Stimulated activated CD4-positive, alpha-beta T cell treated with anti-CD3 and anti-CD28 coated beads, TNF-alpha, amount 100 ng/mL, for 24 hours (primary cell): ENCODE measurements at regions not wholly inside any gene's neighbourhood (a gene's known extent, or its start where the extent isn't known, plus 50 kb on each side); places are given as distances from the start of the nearest gene placed in this dataset.

Source experiments
- DNase-seq, 3 experiments: peaks; one replicate each; pipeline ENCODE4 v3.0.0-alpha.2; 2020; ENCODE audit warnings: low read depth in 3 of 3

DNA sequence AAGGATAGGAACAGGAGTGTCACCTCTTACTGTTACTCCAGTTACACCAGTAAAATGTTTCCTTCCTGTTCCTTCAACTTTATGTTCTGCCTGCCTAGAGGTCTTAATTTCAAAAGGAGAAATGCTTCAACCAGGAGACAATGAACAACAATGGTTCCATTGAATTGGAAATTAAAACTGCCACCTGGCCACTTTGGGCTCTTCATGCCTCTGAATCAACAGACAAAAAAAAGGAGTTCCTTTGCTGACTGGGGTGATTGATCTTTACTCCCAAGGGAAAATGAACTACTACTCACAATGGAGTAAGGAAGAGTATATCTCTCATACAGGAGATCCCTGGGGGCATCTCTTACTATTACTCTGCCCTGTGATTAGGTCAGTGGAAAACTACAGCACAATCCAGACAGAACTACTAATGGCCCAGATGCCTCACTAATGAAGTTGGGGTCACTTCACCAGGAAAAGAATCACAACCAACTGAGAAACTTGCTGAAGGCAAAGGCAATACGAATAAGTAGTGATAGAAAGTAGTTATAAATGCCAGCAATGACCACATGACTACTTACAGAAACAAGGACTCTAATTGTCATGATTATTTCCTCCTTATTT, 76.6 kb upstream of the PRDX6 start:
- no peak for DNase-seq

DNA sequence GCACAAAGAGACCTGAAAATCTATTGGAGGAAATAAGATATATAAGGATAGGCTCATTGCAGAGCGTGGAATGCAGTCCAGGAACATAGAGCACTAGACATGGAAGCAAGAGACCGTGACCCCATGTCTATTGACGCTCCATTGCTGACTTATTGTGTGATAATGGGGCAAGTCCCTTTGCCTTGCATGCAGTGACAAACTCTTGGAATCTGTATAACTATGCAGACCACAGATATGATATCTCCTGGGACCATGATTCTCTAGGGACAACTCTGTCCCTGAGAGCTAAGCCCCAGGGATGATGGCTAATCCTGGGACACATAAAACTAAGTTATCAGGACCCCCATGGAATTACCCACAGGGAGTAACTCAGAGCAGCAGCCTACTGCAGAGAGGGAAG, 73.1 kb upstream of the PRDX6 start:
- DNase-seq = no peak

DNA sequence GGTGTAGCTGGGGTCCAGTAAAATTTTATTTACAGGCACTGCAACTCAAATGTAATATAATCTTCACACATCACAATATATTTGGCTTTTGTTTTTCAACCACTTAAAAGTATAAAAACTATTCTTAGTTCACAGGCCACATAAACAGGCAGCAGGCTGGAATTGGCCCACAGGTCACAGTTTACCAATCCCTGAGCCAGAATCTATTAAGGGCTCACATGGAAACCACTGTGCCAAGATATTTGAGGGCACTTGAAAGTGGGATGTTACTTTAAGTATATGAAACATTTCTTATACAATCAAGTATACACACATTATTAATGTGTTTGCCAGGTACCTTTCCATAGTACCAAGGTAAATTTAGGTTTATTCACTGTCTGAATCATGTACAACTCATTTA, 71.9 kb upstream of the PRDX6 start:
- DNase-seq = no peak

DNA sequence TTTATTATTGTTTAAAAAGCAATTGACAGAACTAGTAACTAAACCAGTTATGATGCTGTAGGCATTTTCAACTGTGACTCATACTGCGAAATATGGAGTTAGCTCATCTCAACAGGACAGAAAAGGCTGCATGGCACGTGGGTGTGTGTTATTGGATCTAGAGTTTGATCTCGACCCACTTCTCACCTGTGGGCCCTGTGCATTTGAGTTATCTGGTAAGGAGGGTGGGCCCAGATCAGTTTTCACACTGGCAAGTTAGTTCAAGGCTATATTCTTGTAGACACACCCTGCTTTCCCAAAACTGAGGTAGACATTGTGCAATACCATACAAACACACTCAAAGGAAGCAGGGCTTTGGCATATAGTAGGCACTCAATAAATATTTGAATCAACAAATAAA, 71.3 kb upstream of the PRDX6 start:
- no peak for DNase-seq

DNA sequence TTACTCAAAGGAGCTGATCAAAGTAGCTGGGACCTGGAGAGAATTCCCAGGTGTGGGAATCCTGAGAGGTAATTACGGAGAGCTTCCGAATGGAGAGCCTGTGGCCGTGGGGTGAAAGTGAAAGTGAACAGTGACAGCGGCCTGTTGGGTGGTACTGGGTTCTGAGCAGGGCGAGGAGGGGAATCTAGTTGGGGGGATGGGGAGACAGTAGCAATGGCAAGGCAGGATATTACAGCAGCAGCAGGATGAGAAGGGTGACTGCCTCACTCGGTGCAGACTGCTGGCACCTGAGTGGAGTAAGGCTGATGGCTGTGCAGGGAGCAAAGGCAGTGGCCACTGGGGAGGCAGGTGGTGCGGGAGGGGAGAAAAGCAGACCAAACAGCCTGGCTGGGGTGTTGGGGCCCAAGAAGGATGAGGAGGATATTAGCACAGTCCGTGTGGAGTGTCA, 70.3 kb upstream of the PRDX6 start:
- no peak for DNase-seq

DNA sequence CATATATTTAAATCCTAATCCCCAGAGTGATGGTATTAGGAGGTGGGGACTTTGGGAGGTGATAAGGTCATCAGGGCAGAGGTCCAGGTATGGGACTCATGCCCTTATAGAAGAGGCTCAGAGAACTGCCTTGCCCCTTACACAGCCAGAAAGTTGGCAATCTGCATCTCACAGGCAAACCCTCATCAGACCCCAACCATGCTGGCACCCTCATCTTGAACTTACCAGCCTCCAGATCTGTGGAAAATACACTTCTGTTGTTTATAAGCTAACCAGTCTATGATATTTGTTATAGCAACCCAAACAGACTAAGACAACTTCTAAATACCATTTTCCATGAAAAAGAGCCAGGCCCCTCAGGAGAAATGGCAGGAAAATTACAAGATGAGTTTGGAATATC, 69.3 kb upstream of the PRDX6 start:
- no peak for DNase-seq

DNA sequence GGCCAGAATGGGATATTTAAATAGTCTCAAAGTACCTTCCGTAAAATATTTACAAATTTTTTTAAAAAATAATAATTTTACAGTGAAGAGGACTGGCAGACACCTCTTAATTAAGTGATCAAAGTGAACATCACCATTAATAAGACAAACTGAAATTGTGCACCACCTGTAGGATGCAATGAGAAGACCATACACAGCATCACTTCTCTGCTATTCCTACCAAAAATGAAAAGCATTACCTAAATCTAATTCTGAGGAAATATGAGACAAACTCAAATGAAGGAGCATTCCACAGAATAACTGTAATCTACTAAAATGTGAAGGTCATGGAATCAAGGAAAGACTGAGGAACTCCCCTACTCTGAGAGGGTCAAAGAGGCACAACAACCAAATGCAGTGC, 68.2 kb upstream of the PRDX6 start:
- no peak for DNase-seq

DNA sequence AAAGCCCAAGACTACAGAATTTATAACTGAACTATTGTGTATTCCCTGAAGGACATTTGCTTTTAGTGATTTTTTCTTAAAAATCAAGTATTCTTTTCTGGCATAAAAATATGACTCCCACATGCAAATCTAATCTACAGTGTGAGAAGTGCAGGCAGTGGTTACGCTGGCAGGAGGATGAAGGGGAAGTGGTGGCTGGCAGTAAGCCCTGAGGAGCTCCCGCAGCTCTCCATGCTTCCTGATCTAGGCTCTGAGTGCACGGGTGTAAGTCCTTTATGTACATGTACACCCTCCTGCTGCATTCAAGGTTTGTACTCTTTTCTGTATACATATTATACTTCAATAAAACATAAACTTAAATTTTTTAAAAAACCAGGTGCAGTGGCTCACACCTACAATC, 67.5 kb upstream of the PRDX6 start:
- no peak for DNase-seq

DNA sequence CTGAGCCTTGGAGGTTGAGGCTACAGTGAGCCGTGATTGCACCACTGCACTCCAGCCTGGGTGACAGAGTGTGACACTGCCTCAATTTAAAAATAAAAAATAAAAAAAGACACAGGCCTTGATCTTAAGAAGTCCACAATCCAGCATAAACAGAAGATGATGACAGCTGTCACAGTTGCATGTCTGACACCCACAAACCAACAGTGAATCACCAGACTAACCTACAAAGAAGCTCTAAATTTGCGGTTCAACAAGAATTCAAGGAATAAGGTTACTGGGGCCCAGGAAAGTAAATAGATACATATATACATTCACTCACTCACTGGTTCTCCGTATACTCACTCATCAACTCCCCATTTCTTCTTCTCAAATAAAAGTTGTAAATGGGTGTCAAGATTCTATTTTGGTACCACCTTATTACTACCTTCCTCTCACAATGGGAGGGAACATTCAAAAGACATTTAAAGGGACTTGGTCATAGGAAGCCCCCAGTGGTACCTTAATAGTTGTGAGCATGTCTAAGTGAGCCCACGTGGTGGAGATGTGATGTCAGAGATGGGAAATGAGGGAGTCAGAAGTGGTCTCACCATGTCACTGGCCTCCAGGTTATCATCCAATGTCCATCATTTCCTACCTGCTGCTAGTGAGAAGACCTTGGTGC, 66.9 kb upstream of the PRDX6 start:
- DNase-seq = no peak

DNA sequence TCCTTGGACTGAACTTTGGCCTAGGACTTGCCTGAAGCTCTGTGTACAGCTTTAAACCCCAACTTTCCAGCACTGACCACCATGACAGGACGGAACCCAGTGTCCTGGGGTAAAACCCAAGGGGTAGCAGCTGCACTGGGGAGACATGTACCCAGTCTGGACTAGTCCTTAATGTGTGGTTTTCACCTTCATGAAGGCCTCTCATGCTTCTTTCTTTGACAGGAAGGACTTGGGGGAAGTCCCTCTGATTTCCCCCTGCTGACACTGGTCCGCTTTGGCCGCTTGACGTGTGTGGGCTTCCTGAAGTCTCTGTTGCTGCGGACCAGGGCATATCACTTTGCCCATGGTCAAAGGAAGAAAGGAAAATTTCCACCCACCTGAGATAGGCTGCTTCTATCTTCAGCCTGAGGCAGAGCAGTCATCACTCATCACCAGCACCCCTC, 66.3 kb upstream of the PRDX6 start:
- no peak for DNase-seq

DNA sequence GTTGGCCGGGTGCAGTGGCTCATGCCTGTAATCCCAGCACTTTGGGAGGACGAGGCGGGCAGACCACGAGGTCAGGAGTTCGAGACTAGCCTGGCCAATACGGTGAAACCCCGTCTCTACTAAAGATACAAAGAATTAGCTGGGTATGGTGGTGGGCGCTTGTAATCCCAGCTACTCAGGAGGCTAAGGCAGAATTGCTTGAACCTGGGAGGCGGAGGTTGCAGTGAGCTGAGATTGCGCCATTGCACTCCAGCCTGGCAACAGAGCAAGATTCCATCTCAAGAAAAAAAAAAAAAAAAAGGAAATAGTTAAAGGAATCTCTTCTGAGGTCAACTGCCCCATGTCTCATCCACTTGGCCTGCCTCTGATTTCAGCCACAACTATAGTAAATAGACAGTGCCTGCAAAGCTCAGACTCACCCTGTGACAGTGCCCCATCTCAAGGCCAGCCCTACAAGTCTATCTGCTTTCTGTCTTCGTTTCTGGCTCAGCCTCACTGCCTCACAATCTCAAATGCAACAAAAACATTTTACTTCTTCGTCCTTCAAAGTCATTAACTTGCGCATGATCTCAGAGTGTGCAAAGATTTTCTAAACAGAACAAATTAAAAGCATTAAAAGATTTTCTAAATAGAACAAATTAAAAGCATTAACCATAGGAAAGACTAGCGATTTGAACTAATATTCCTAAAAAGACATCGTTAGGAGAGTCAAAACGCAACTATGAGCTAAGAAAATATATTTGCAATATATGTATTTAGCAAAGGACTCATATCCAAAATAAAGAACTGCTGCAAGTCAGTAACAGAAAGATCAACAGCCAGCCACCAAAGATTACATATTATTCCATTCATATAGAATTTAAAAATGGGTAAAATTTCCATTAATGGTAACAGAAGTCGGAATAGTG, 65.0 kb upstream of the PRDX6 start:
- DNase-seq = no peak

DNA sequence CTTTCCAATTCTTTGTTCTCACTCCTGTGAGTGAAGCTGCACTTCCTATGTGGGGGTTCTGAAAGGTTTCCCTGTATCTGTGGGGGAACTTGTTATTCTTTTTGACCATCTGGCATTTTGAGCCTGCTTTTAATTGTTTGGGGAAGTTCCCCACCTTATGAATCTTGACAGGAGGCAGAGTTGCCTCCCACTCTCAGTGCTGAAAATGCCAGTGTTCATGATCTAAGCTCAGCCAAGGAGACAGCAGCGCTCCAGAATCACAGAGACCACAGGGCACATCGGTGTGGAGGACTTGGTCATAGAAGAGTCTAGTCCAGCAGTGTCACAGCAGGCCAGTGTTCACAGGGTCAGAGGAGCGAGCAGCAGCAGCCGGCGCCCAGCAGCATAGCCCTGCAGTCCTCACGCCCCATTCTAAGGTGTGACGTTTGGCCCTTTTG, 63.8 kb upstream of the PRDX6 start:
- no peak for DNase-seq

DNA sequence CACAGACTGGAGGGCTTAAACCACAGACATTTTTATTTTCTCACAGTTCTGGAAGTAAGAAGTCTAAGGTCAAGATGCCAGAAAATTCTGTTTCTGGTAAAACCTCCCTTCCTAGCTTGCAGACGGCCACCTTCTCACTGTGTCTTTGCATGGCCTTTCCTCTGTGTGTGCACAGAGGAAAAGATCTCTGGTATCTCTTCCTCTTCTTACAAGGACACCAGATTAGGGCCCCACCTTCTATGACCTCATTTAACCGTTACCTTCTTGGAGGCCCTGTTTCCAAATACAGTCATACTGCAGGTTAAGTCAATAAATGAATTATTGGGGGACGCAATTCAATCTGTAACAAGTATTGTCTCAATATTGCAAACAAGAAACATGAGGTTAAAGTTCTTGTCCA, 63.0 kb upstream of the PRDX6 start:
- no peak for DNase-seq

DNA sequence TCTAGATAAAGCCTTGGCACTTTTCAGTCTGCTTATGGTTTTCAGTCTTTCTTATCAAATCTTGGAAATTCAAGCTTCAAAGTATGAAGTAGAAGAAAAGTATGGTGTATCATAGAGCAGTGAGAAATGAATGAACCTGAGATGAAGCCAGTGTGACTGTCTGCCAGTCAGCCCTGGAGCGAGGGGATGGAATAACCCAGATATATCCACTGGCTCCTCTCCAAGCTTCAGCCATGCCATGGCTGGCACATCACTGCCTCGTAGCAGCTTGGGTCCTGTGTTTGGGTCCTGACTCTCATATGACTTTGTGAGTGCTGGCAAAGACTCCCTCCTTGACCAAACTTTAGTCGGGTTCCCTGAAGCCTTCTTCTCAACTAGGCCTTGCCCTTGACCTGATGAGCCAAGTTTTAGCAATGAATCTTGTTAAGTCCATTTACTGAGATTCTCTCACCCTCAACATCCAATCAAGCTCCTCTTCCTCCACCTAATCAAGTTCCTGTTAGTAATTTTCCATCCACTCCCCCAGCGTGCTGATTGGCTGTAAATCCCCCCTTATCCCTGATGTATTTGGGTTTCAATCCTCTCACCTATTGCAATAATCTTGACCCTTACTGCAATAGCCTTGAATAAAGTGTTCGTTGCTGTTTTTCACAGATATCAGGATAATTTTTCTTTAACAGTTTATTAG, 62.5 kb upstream of the PRDX6 start:
- DNase-seq = no peak

DNA sequence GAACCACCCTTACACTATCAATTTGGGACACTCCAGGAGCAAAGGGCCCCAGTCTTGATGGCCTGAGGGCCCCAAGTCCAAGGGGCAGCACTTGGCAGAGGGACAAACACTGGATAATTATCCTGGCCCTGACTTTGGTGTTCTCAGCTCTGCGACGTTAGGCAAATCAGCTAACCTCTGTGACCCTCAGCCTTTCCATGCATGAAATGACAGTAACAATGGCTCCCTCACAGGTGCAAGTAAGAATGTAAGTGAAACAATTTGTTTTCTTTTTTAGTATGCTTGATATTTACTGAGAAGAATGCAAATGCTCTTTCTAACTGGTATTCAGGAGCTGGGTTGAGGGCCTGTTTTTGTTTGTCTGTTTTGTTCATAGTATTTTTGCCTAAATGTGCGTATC, 61.6 kb upstream of the PRDX6 start:
- no peak for DNase-seq

DNA sequence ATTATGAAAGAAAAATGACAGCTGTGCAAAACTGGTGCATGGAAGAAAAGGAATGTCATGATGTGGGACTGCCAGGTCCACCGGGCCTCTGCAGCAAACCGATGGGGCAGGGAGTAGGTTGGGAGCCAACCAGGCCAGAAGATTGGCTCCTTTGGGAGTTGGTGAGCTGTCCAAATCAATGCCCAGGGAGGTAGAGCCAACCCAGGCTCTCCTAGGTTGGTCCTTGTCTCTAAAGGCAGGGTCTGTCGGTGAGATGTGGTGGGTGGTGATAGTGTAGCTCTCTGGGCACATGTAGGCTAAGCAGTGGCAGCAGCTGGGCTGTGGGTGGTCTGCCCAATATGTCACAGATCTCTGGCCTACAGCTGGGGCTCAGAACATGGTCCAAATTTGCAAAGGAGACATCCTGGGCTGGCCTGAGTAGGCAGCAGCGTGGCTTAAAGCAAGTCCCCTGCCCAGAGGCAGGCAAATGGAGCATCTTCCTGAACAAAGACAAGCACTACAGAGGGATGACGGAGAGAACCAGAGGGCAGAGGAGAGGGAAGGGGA, 61.2 kb upstream of the PRDX6 start:
- DNase-seq = no peak

DNA sequence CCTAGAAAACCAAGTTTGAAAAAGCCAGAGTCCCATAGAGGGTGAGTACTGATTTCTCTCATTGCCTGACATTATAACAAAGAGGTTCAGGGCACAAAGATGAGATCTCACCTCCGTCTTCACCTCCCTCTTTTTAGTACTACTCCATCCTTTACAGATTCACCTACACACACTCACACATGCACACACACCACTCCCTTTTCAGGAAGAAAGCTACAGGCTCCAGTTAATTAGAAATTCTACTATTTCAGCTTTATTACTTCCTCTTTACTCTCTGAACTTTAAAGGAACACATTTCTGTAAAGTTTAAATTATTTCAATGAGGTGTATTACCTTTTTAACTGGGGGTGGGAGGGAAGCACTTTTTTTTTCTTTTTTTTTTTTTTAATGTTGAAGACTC, 59.6 kb upstream of the PRDX6 start:
- no peak for DNase-seq

DNA sequence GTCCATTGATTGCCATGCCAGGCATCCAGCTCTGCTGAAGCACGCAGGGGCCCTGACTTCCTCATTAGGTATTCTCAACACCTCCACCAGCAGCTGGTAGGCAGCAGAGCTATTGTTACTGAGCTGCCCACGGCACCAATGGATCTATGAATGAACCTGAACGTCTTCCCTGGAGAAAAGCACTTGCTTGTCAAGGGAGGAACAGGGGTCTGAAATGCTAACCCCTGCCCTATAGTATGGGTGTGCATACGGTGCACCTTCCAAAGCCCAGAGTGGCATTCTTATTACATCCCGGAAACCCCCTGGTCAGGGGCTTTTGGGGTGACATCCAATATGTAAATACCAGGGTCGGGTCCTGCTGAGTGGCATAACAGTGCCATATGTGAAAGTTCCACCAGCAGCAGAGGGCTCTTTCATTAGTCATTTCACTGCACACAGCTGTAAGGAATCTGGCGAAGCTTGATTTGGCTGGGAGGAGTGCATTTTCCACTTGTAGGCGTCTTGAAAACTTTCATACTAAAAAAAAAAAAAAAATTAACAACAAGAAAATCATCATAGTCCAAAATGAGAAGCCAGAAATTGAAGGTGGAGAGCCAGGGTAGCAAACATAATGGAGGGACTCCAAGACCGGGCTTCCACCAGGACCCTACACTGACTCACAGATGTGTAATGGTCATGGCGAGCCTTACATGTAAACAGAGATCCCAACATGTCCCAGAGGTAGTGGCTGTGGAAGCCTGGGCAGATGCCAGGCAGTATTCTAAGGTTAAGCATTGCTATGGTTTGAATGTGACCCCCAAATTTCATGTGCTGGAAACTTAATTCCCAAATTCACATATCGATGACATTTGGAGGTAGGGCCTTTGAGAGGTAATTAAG, 58.8 kb upstream of the PRDX6 start:
- DNase-seq = no peak

DNA sequence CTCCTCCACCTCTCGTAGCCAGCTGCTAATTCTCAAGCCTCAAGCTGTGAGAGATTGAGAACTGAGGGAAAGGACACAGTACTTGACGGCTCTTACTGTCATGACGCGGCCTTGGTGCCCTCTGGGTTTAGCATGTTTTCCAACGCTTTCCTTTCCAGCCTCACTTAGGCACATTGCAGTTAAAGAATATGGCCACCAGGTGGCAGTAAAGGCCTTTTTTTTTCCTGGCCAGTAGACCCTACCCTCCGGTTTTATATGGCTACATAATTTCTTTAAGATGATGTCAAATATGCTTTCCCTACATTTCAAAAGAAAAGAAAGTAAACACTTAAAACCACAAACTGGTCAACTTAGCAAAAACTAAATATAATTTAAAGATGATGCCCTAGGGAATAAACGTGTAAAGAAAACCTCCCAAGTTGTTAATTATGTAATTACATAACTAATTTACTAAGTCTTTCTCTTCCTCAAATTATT, 56.8 kb upstream of the PRDX6 start:
- peak; percentile 25 to 47 (median 36) for DNase-seq

DNA sequence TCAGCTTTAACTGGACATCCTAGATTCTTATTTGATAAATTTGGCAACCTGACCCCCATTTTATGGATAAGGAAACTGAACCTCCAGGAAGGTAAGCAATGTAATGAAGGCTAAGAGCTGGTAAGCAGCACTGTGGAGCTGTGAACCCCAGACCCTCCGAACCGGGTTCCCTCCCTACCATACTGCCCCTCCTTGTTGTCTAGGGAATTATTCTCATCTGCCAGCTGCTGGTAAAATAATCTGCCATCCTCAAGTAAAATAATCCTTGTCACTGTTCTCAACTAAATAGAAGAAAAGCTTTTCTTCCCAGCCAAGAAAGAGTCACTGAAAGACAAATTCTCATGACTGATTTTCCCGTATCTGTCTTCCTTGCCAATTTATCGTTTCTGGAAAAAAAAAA, 55.8 kb upstream of the PRDX6 start:
- no peak for DNase-seq

DNA sequence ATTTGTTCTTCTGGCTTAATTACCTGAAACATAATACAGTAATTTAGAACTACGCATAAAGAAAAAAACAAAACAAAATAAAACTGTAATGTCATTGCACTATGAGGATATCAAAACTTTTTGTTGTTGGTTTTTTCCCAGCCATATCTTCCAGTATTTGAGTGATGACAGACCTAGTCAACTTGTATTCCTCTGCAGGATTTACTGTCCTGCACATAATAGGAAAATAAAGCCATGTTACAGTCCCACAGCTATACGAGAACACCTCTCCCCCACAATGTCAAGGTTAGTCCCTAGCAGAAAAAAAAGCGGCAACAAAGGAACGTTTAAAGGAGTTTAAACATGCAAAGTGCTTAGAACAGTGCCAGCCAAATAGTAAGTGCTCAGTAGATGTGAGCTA, 55.3 kb upstream of the PRDX6 start:
- no peak for DNase-seq
